GM21737 (cell line): ENCODE measurements at regions not wholly inside any gene's neighbourhood (a gene's known extent, or its start where the extent isn't known, plus 50 kb on each side); places are given as distances from the start of the nearest gene placed in this dataset.

ENCODE experiments used
- ATAC-seq: cut with Tn5 transposase; IDR thresholded peaks from one replicate; pipeline ENCODE4 v1.9.1; 2021; ENCODE audit warnings: mild to moderate bottlenecking, moderate library complexity; ENCODE audit not compliant: unreplicated experiment

GRCh38 chr13:75061909-75062308 is 420.1 kb downstream of the TBC1D4 start:
- no peak for ATAC-seq

GRCh38 chr13:75055296-75055695 is 426.7 kb downstream of the TBC1D4 start:
- ATAC-seq: no peak

GRCh38 chr13:75052616-75053015 is 429.4 kb downstream of the TBC1D4 start:
- no peak for ATAC-seq

DNA sequence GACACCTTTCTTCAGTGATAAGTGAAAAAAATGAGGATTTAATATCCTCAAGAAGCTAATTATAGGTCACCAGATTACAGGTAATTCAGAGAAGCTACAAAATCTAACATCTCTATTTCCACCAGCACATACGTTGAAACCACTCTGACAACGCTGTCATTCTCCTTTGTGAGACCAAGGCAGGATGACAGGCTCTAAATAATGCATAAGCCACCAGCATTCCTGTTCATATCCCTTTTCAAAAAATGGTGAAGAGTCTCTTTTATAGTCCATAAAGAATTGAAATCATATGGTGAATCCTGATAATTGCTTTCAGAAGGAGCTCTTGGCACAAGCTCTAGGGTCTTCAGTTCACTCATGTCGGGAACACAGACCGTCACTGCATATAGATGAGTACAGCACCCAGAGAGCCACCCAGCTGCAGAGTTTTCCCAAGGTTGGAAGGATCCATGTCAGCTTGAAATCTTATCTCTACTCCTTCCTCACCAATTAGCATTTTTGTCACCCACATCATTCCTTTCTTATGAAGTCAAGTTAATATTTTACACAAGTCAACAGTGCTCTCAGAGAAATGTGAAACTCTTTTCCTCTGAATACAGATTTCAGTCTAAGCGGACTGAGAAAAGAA is 431.4 kb downstream of the TBC1D4 start:
- no peak for ATAC-seq

- ATAC-seq: no peak
Measured at GRCh38 chr13:75049735-75050335, 432.1 kb downstream of the TBC1D4 start.

GRCh38 chr13:75042807-75043206 is 439.2 kb downstream of the TBC1D4 start:
- no peak for ATAC-seq

DNA sequence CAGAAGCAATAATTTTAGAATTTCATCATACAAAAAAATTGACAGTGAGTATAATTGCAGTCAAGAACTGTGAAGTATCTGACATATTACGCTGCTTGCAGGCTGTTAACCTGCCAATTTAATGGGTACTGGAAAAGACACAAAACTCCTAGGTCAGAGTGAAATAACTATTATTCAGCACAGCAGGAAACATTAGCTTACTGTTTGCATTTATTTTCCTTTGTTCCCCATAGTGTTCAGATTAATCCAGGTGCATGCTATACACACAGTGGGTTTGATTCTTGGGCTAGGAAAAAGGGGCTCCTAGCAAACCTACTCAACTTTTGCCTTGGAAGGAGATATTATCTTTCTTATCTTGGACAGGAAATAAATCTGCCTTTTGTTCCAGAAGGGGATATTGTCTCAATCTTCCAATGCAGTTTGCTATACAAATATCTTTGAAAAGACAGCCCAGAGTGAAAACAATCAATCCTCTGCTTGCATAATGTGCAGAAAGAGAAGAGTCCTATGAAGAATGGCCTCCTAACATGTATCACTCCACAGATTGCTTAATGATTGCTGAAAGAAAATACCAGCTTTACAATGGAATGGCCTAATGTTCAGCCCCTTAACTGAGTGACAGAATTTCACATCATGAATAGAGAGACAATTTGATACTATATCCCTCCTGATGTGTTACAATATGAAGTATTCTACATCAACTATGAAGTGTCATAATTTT is 443.4 kb downstream of the TBC1D4 start:
- no peak for ATAC-seq

GRCh38 chr13:75025956-75026355 is 456.0 kb downstream of the TBC1D4 start:
- ATAC-seq: no peak

- no peak for ATAC-seq
Measured at GRCh38 chr13:75024602-75025001, 457.4 kb downstream of the TBC1D4 start.

- no peak for ATAC-seq
Measured at GRCh38 chr13:75023609-75024008, 458.4 kb downstream of the TBC1D4 start.

- no peak for ATAC-seq
Measured at GRCh38 chr13:75021151-75021550, 460.8 kb downstream of the TBC1D4 start.

- no peak for ATAC-seq
Measured at GRCh38 chr13:75016225-75016624, 465.7 kb downstream of the TBC1D4 start.

DNA sequence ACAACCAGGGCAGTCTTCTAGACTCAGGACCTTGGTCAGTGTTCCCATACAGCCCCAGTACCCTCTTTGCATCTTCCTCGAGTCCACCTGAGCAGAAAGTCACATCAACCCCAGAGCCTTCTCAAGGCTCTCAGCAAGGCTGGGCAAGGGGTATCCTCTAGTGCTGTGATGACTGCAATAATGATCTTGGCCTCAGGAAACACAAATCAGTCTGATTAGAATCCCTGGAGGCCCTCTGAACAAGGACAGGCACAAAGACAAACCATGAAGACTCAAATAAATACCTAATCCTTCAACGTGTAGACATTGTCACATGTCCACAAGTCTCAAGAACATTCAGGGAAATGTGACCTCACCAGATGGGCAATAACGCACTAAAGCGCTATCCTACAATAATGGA is 468.2 kb downstream of the TBC1D4 start:
- no peak for ATAC-seq

- ATAC-seq: no peak
Measured at GRCh38 chr13:75010941-75011340, 471.0 kb downstream of the TBC1D4 start.

DNA sequence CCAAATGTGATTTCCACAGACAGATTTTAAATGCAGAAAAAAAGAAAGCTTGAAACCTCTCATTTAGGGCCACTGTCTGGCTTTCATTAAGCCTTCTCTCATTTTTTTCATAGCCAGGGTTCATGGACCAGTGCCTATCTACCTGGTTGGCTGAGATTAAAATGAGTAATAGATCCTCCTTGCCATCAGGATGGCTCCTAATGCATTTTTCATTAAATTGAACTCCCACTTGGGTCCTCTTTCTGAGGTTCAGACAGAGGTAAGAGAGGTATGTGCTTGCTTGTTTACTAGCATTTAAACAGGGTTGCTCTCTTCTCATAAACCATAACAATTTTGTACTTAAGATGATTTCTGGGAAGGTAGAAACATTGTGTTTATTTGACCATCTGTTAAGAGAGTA is 473.0 kb downstream of the TBC1D4 start:
- ATAC-seq: no peak

DNA sequence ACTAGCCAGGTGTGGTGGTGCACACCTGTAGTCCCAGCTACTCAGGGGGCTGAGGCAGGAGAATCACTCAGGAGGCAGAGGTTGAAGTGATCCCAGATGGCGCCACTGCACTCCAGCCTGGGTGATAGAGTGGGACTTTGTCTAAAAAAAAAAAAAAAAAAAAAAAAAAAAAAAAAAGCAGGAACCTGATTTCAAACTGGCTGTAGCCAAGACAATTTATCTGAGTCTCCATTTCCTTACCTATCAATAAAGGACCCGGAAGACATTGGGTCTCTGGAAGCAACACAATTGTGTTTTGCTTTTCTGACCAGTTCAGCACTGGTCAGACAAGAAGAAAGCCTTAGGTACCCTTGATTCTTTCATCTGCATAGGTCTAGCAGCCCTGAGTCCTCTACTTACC is 491.0 kb downstream of the TBC1D4 start:
- ATAC-seq: no peak

- ATAC-seq: no peak
Measured at GRCh38 chr13:74987124-74987690, 494.8 kb downstream of the TBC1D4 start.

GRCh38 chr13:74986609-74987008 is 495.4 kb downstream of the TBC1D4 start:
- ATAC-seq: no peak

GRCh38 chr13:74979703-74980102 is 502.3 kb downstream of the TBC1D4 start:
- no peak for ATAC-seq

GRCh38 chr13:74978591-74978990 is 503.4 kb downstream of the TBC1D4 start:
- ATAC-seq: no peak

DNA sequence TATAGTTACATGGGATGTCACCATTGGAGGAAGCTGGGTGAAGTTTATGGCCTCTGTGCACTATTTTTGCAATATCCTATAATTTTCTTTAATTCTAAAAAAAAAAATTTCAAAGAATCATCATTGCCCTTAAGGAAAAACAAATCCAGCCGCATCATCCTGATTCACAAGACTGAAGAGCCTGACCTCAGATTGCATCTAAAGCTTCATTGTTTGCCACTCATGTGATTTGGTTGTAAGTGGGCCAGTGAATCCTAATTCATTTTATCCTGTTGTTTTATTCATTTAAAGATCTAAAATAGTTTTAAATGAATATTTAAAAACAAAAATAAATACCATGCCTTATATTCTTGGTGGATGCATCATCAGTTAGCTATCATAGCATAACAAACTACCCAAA is 504.5 kb downstream of the TBC1D4 start:
- ATAC-seq: no peak

DNA sequence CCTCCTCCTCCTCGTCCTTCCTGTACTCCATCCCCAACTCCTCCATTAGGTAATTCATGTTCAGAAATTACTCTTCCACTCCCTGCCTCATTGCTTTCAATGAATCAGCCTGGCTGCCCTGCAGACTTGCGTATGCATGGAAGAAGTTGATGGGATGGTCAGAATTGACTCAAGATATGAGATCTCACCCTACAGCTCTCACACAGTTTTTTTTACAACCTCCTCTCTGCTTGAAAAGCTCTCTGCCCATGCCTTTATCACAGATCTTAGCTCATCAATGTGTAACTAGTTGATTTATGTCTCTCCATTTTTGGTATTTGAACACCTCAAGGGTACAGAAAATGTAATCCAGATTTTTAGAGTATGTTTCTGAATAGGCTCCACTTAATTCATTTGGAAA is 506.9 kb downstream of the TBC1D4 start:
- ATAC-seq: no peak
